Fibroblast of lung (primary cell): ENCODE measurements at regions not wholly inside any gene's neighbourhood (a gene's known extent, or its start where the extent isn't known, plus 50 kb on each side); places are given as distances from the start of the nearest gene placed in this dataset.
A peak's percentile ranks its signal among the peaks of the same experiment; 100 is the strongest.

ENCODE experiments used
- DNase-seq, 2 donors: peaks; one replicate each; pipeline versions ENCODE4 v3.0.0 to v3.0.0-alpha.2; 2010; ENCODE audit warnings: low read depth in 2 of 2
- H2AFZ ChIP-seq: 2 replicates; pipeline ENCODE4 v1.5.1; 2012; ENCODE audit warnings: low read length, control low read depth, inconsistent platforms
- H3K27ac ChIP-seq: 2 replicates; pipeline ENCODE4 v1.5.1; 2011; ENCODE audit warnings: low read length, control low read depth; ENCODE audit not compliant: insufficient read depth
- H3K27me3 ChIP-seq: 2 replicates; pipeline ENCODE4 v1.5.1; 2011; ENCODE audit warnings: mild to moderate bottlenecking, low read length; ENCODE audit not compliant: control insufficient read depth, insufficient read depth
- H3K36me3 ChIP-seq: 2 replicates; pipeline ENCODE4 v1.5.1; 2011; ENCODE audit warnings: low read length; ENCODE audit not compliant: control insufficient read depth, insufficient read depth
- H3K4me1 ChIP-seq: 2 replicates; pipeline ENCODE4 v1.5.1; 2011; ENCODE audit warnings: low read length; ENCODE audit not compliant: control insufficient read depth, insufficient read depth; ENCODE audit errors: extremely low read depth
- H3K4me2 ChIP-seq: 2 replicates; pipeline ENCODE4 v1.5.1; 2011; ENCODE audit warnings: low read length, control low read depth; ENCODE audit not compliant: insufficient read depth; ENCODE audit errors: extremely low read depth
- H3K4me3 ChIP-seq, 4 experiments: fragments of 200-600 bp in 1 of 4; sonication (generic) in 1 of 4; replicated peaks in 1 of 4; 2 replicates each; pipeline ENCODE4 v1.5.1; 2011 to 2016; ENCODE audit warnings: low read length in 4 of 4, low read depth in 3 of 4, mild to moderate bottlenecking in 3 of 4, control low read depth in 2 of 4, inconsistent platforms in 1 of 4, mixed read lengths in 1 of 4; ENCODE audit not compliant: insufficient read depth in 1 of 4; ENCODE audit errors: control extremely low read depth in 1 of 4
- H3K79me2 ChIP-seq: 2 replicates; pipeline ENCODE4 v1.5.1; 2012; ENCODE audit warnings: mild to moderate bottlenecking, low read length, inconsistent platforms; ENCODE audit not compliant: control insufficient read depth, insufficient read depth
- H3K9ac ChIP-seq: 2 replicates; pipeline ENCODE4 v1.5.1; 2011; ENCODE audit warnings: mild to moderate bottlenecking, low read length, control low read depth; ENCODE audit not compliant: insufficient read depth
- H3K9me3 ChIP-seq: 2 replicates; pipeline ENCODE4 v1.5.1; 2012; ENCODE audit warnings: low read depth, low read length; ENCODE audit not compliant: control insufficient read depth, insufficient read depth
- H4K20me1 ChIP-seq: 2 replicates; pipeline ENCODE4 v1.5.1; 2011; ENCODE audit warnings: low read length; ENCODE audit not compliant: control insufficient read depth, insufficient read depth; ENCODE audit errors: extremely low read depth
- CTCF ChIP-seq, 2 donors: IDR thresholded peaks in 1 of 2; conservative IDR thresholded peaks in 1 of 2; 1 replicate in 1 of 2; 2 replicates in 1 of 2; pipeline ENCODE4 v1.5.1; 2011 to 2012; ENCODE audit warnings: low read length in 2 of 2, control low read depth in 1 of 2, inconsistent platforms in 1 of 2, low read depth in 1 of 2, mild to moderate bottlenecking in 1 of 2
- EZH2 ChIP-seq: IDR thresholded peaks from 2 replicates; pipeline ENCODE4 v1.5.1; 2012; ENCODE audit warnings: low read length, control low read depth, mild to moderate bottlenecking; ENCODE audit errors: missing control alignments

- TF ChIP-seq CTCF (conservative IDR thresholded peaks at IDR 0.05 in 1 of 2, IDR thresholded peaks at IDR 0.05 in 1 of 2; ENCODE audit: low read depth in 1 of 2, low read length in 2 of 2) = no peak
- no peak for TF ChIP-seq EZH2
- no peaks in the 10 kb centered on the region for H3K27me3 ChIP-seq
- peak in 1 of 2 donors; percentile 0 for DNase-seq
- H3K4me1 ChIP-seq = no peaks in the 10 kb centered on the region
- no peaks in the 10 kb centered on the region for H3K36me3 ChIP-seq
- no peaks in the 10 kb centered on the region for H3K9me3 ChIP-seq
- H4K20me1 ChIP-seq = no peaks in the 10 kb centered on the region
- no peak overlapping the region for H3K4me3 ChIP-seq
- no peaks in the 10 kb centered on the region for H3K79me2 ChIP-seq
- H3K9ac ChIP-seq = no peak overlapping the region
- H3K4me2 ChIP-seq = no peak overlapping the region
- H3K27ac ChIP-seq = no peak overlapping the region
- no peak overlapping the region for H2AFZ ChIP-seq
These were observed 1009.1 kb upstream of the SEMA6D start for GRCh38 chr15:46708226-46708625.

DNA sequence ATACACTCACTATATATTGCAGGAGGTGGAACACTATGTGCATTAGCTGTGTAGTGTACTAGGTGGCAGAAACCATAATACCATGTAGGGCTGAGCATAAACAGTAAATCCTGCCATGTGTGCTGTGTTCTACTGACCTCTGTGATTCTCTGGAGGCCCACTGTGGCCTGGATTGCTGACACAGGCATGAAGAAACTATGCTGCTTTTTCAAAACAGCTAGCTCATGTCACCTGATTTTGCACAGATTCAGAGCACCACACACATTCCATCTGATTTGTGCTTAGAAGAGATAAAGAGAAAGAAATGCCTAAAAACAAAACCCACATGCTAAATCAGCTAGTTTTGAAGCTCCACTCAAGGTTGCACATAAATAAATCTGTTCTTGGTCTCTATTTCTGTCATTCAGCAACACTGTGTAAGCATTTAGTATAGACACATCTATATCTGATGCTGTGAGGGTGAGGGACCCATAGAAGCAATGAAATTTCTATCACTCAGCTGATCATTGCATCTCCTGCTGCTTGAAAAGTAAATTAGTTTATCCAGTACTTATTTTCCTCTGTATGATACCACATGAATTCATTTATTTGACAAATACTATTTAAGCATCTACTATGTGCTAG lies 1007.7 kb upstream of the SEMA6D start:
- H3K36me3 ChIP-seq = no peaks in the 10 kb centered on the region
- H3K9ac ChIP-seq = no peak overlapping the region
- H4K20me1 ChIP-seq = no peaks in the 10 kb centered on the region
- TF ChIP-seq EZH2 = no peak
- TF ChIP-seq CTCF (conservative IDR thresholded peaks at IDR 0.05 in 1 of 2, IDR thresholded peaks at IDR 0.05 in 1 of 2; ENCODE audit: low read depth in 1 of 2, low read length in 2 of 2) = no peak
- H3K4me3 ChIP-seq = no peak overlapping the region
- no peak overlapping the region for H3K27ac ChIP-seq
- no peak overlapping the region for H2AFZ ChIP-seq
- H3K9me3 ChIP-seq = no peaks in the 10 kb centered on the region
- H3K4me2 ChIP-seq = no peak overlapping the region
- DNase-seq = no peak
- H3K79me2 ChIP-seq = no peaks in the 10 kb centered on the region
- no peaks in the 10 kb centered on the region for H3K27me3 ChIP-seq
- no peaks in the 10 kb centered on the region for H3K4me1 ChIP-seq

- Histone ChIP-seq H3K36me3 (no peaks in the 10 kb centered on the region), H4K20me1 (no peaks in the 10 kb centered on the region), H3K79me2 (no peaks in the 10 kb centered on the region), H3K27me3 (no peaks in the 10 kb centered on the region), H3K9ac (no peak overlapping the region), H3K4me3 (no peak overlapping the region), H3K27ac (no peak overlapping the region), H2AFZ (no peak overlapping the region), H3K4me1 (no peaks in the 10 kb centered on the region), H3K9me3 (no peaks in the 10 kb centered on the region), H3K4me2 (no peak overlapping the region)
- TF ChIP-seq EZH2 = no peak
- no peak for DNase-seq
These were observed 1006.8 kb upstream of the SEMA6D start for GRCh38 chr15:46710401-46710960.
